ENCODE measurements at regions not wholly inside any gene's neighbourhood (a gene's known extent, or its start where the extent isn't known, plus 50 kb on each side); places are given as distances from the start of the nearest gene placed in this dataset.

DNA sequence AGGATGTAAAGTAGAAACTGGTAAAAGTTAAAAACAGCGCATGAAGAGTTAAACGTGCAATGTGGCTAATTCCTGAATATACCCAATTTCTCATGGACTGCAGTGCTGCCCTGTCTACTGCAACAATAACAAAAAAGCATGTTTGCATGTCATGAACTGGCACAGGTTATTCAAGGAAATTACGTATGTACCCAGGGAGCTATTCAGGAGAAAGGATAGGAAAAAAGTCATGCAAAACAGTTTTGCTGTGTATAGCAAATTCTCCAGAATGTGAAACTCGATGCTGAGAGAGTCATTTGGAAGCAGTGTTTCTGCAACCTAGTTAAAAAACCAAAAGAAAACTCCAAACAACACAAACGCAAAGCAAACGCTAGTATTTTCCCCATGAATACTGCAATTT is 381.5 kb upstream of the PRKX start:
- H3K9ac ChIP-seq (ENCODE audit: extremely low read depth, low read length, poor library complexity, severe bottlenecking): no peak overlapping the region
- no peaks in the 10 kb centered on the region for H3K27me3 ChIP-seq (ENCODE audit: control insufficient read depth, insufficient read depth, low read length, poor library complexity, severe bottlenecking)
- Mint-ChIP-seq H3K27me3 (ENCODE audit: insufficient read depth) (no peaks in the 10 kb centered on the region), H3K4me1 (peaks cover 10% of the 10 kb centered on the region), H3K36me3 (ENCODE audit: low read depth) (no peaks in the 10 kb centered on the region), H3K4me3 (no peak overlapping the region), H3K9me3 (no peaks in the 10 kb centered on the region), H3K27ac (no peak overlapping the region)
- no peak for DNase-seq
- TF ChIP-seq, protein P1, sequence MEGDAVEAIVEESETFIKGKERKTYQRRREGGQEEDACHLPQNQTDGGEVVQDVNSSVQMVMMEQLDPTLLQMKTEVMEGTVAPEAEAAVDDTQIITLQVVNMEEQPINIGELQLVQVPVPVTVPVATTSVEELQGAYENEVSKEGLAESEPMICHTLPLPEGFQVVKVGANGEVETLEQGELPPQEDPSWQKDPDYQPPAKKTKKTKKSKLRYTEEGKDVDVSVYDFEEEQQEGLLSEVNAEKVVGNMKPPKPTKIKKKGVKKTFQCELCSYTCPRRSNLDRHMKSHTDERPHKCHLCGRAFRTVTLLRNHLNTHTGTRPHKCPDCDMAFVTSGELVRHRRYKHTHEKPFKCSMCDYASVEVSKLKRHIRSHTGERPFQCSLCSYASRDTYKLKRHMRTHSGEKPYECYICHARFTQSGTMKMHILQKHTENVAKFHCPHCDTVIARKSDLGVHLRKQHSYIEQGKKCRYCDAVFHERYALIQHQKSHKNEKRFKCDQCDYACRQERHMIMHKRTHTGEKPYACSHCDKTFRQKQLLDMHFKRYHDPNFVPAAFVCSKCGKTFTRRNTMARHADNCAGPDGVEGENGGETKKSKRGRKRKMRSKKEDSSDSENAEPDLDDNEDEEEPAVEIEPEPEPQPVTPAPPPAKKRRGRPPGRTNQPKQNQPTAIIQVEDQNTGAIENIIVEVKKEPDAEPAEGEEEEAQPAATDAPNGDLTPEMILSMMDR (conservative IDR thresholded peaks at IDR 0.05): no peak
- no peaks in the 10 kb centered on the region for H3K4me1 ChIP-seq (ENCODE audit: control insufficient read depth, insufficient read depth, low read length)
- no peaks in the 10 kb centered on the region for H3K36me3 ChIP-seq (ENCODE audit: control insufficient read depth, insufficient read depth, low read length)
- no peak overlapping the region for H3K27ac ChIP-seq (ENCODE audit: low read depth, low read length)
- no peak overlapping the region for H3K4me3 ChIP-seq (ENCODE audit: low read length)
- H3K9me3 ChIP-seq (ENCODE audit: control insufficient read depth, low read length): no peaks in the 10 kb centered on the region
- WGBS, 2 experiments (ENCODE audit: insufficient coverage in 1 of 2, insufficient read length in 1 of 2): 50 to 95% methylated on average over 1 to 4 of the region's 6 CpGs

DNA sequence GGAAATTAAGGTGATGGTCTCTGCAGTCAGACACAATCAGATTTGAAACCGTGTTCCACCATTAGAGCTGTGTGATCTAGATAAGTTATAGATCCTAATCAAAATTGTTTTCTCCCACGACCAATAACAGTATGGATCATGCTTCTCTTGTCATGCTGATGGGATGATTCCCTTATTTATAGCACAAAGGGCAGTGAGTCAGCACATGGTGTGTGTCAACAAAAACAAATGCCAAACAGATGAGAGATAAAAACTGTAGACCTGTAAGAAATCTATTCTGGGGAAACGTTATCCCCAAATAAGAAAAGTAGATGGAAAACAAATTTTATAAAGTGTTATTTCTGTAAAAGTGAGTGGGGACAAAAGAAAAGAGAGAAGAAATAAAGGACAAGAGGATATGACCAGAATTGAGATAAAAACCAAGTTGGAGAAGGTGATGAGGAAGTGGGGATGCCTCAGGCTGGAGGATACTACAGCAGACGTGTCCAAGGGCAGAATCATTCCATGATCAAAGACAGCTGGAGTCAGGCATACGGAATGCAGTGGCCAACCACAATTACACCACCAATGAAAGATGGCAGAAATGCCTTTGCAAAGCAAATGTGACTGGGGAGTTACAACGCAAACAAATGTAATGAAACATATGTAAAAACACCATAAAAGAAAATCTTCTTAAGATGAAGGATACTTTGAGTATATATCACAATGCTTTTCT is 377.8 kb upstream of the PRKX start:
- Histone ChIP-seq H3K4me3 (ENCODE audit: low read length) (no peak overlapping the region), H3K36me3 (ENCODE audit: control insufficient read depth, insufficient read depth, low read length) (no peaks in the 10 kb centered on the region), H3K27ac (ENCODE audit: low read depth, low read length) (no peak overlapping the region), H3K4me1 (ENCODE audit: control insufficient read depth, insufficient read depth, low read length) (no peaks in the 10 kb centered on the region), H3K9ac (ENCODE audit: extremely low read depth, low read length, poor library complexity, severe bottlenecking) (no peak overlapping the region), H3K27me3 (ENCODE audit: control insufficient read depth, insufficient read depth, low read length, poor library complexity, severe bottlenecking) (no peaks in the 10 kb centered on the region), H3K9me3 (ENCODE audit: control insufficient read depth, low read length) (no peaks in the 10 kb centered on the region)
- peaks cover 10% of the 10 kb centered on the region for H3K4me1 Mint-ChIP-seq
- H3K4me3 Mint-ChIP-seq: no peak overlapping the region
- no peak for DNase-seq
- 40 to 74% methylated on average over 1 to 5 of the region's 6 CpGs for WGBS, 2 experiments (ENCODE audit: insufficient coverage in 1 of 2, insufficient read length in 1 of 2)
- no peaks in the 10 kb centered on the region for H3K27me3 Mint-ChIP-seq (ENCODE audit: insufficient read depth)
- no peaks in the 10 kb centered on the region for H3K36me3 Mint-ChIP-seq (ENCODE audit: low read depth)
- H3K27ac Mint-ChIP-seq: no peak overlapping the region
- TF ChIP-seq, protein P1 (conservative IDR thresholded peaks at IDR 0.05): no peak
- H3K9me3 Mint-ChIP-seq: no peaks in the 10 kb centered on the region

DNA sequence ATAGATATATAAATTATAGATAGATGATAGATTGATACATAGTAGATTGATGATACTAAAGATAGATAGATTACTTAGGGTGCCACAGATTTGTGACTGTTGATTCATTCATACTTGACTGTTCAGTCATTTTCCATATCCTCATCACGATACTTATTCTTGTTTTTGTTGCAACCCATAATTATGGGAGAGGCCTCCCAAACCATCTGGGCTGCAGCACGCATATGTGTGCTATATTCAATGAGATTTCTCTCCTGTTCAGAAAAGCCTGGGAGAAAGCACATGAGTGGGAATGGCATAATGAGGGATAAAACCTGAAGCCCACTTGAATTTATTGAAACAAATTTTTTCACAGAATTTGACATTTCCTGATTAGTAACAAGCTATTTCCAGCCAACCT is 346.4 kb upstream of the PRKX start:
- Histone ChIP-seq H3K27ac (ENCODE audit: low read depth, low read length) (no peak overlapping the region), H3K36me3 (ENCODE audit: control insufficient read depth, insufficient read depth, low read length) (no peaks in the 10 kb centered on the region), H3K4me3 (ENCODE audit: low read length) (no peak overlapping the region), H3K9ac (ENCODE audit: extremely low read depth, low read length, poor library complexity, severe bottlenecking) (no peak overlapping the region), H3K27me3 (ENCODE audit: control insufficient read depth, insufficient read depth, low read length, poor library complexity, severe bottlenecking) (no peaks in the 10 kb centered on the region), H3K9me3 (ENCODE audit: control insufficient read depth, low read length) (no peaks in the 10 kb centered on the region), H3K4me1 (ENCODE audit: control insufficient read depth, insufficient read depth, low read length) (no peaks in the 10 kb centered on the region)
- Mint-ChIP-seq H3K27me3 (ENCODE audit: insufficient read depth) (no peaks in the 10 kb centered on the region), H3K4me3 (no peak overlapping the region), H3K4me1 (no peaks in the 10 kb centered on the region), H3K9me3 (no peaks in the 10 kb centered on the region), H3K27ac (no peak overlapping the region), H3K36me3 (ENCODE audit: low read depth) (no peaks in the 10 kb centered on the region)
- WGBS, 2 experiments (ENCODE audit: insufficient coverage in 1 of 2, insufficient read length in 1 of 2): 83 to 88% methylated on average over 1 to 2 of the region's 2 CpGs
- TF ChIP-seq, protein P1 (conservative IDR thresholded peaks at IDR 0.05): no peak
- DNase-seq: no peak
